MM.1S (cell line): ENCODE measurements at regions not wholly inside any gene's neighbourhood (a gene's known extent, or its start where the extent isn't known, plus 50 kb on each side); places are given as distances from the start of the nearest gene placed in this dataset.

Experiments used
- EZH2 ChIP-seq: fragments of 300-600 bp; sonication (generic); optimal IDR thresholded peaks from 2 replicates; pipeline ENCODE3; 2017; ENCODE audit warnings: low read depth, mild to moderate bottlenecking, antibody characterized with exemption, low read length, mixed read lengths
- TF ChIP-seq, protein P1 (sequence below): fragments of 300-600 bp; sonication (generic); IDR thresholded peaks from 2 replicates; pipeline ENCODE4 v1.5.1; 2016; ENCODE audit warnings: antibody characterized with exemption, low read length, mixed read lengths

GRCh38 chr19:13668964-13669363 is 95.4 kb upstream of the MRI1 start:
- TF ChIP-seq, protein P1, sequence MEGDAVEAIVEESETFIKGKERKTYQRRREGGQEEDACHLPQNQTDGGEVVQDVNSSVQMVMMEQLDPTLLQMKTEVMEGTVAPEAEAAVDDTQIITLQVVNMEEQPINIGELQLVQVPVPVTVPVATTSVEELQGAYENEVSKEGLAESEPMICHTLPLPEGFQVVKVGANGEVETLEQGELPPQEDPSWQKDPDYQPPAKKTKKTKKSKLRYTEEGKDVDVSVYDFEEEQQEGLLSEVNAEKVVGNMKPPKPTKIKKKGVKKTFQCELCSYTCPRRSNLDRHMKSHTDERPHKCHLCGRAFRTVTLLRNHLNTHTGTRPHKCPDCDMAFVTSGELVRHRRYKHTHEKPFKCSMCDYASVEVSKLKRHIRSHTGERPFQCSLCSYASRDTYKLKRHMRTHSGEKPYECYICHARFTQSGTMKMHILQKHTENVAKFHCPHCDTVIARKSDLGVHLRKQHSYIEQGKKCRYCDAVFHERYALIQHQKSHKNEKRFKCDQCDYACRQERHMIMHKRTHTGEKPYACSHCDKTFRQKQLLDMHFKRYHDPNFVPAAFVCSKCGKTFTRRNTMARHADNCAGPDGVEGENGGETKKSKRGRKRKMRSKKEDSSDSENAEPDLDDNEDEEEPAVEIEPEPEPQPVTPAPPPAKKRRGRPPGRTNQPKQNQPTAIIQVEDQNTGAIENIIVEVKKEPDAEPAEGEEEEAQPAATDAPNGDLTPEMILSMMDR: no peak
- TF ChIP-seq EZH2: no peak
